K562 (cell line): ENCODE measurements at regions not wholly inside any gene's neighbourhood (a gene's known extent, or its start where the extent isn't known, plus 50 kb on each side); places are given as distances from the start of the nearest gene placed in this dataset.

Experiments used
- ATAC-seq: fragments of 200-7000 bp; cut with Tn5 transposase; 3 replicates; pipeline ENCODE4 v1.9.1; 2020; ENCODE audit warnings: moderate library complexity
- BruUV-seq: library from RNA; stranded (reverse); fragments of 400-500 nt; replicated peaks from 2 replicates; lab custom pipeline; 2021; lab: Mats Ljungman, UMichigan
- CTCF ChIA-PET: fragments of 300-600 bp; formaldehyde crosslinking; extraction: SDS; loops from one replicate; lab custom pipeline; 2021; ENCODE audit warnings: low intra/inter-chr PET ratio; lab: Yijun Ruan, JAX
- POLR2A ChIA-PET: fragments of 300-600, 350-650 bp; sonication (Branson Sonifier 250); formaldehyde crosslinking; extraction: SDS; loops from one replicate; lab custom pipeline; 2021; ENCODE audit warnings: antibody characterized with exemption, inconsistent platforms; lab: Yijun Ruan, JAX
- DNase-seq, 4 experiments: peaks; one replicate each; pipeline versions ENCODE4 v3.0.0 to v3.0.0-alpha.2; 2011 to 2018; ENCODE audit warnings: low spot score in 3 of 4, mixed read lengths in 3 of 4; ENCODE audit errors: extremely low read depth in 1 of 4
- FAIRE-seq: peaks from 2 replicates; lab custom pipeline; 2011; peaks lifted over from hg19 to GRCh38; lab: Jason Lieb, UNC
- H2AFZ ChIP-seq: 2 replicates; pipeline ENCODE4 v1.6.0; 2011; ENCODE audit warnings: low read depth, low read length, control low read depth, inconsistent platforms
- H3K27ac ChIP-seq: fragments of 200-600 bp; 3 replicates; pipeline ENCODE4 v1.8.0; 2011; ENCODE audit warnings: low read depth, mild to moderate bottlenecking, control low read depth, inconsistent platforms, low read length, moderate library complexity, mixed read lengths; ENCODE audit errors: extremely low read depth
- H3K27me3 ChIP-seq, 2 experiments: fragments of 300-600 bp in 1 of 2; 2 replicates in 1 of 2; 3 replicates in 1 of 2; pipeline versions ENCODE4 v1.6.0 to v1.8.0; 2011; ENCODE audit warnings: inconsistent platforms in 2 of 2, low read length in 2 of 2, mild to moderate bottlenecking in 1 of 2, mixed read lengths in 1 of 2, moderate library complexity in 1 of 2; ENCODE audit not compliant: control insufficient read depth in 2 of 2, insufficient read depth in 2 of 2
- H3K36me3 ChIP-seq: fragments of 300-600 bp; 3 replicates; pipeline ENCODE4 v1.8.0; 2011; ENCODE audit warnings: mild to moderate bottlenecking, low read length, inconsistent platforms; ENCODE audit not compliant: control insufficient read depth, insufficient read depth
- H3K4me1 ChIP-seq, 2 experiments: fragments of 200-600 bp in 1 of 2; replicated peaks in 1 of 2; 2 replicates in 1 of 2; 3 replicates in 1 of 2; pipeline versions ENCODE4 v1.5.1 to v1.8.0; 2011; ENCODE audit warnings: inconsistent platforms in 2 of 2, low read length in 2 of 2, mild to moderate bottlenecking in 1 of 2, mixed read lengths in 1 of 2, moderate library complexity in 1 of 2; ENCODE audit not compliant: control insufficient read depth in 2 of 2, insufficient read depth in 2 of 2
- H3K4me2 ChIP-seq: 2 replicates; pipeline ENCODE4 v1.6.1; 2011; ENCODE audit warnings: low read length, control low read depth, inconsistent platforms, mixed read lengths; ENCODE audit not compliant: insufficient read depth
- H3K4me3 ChIP-seq: fragments of 200-600 bp; sonication (generic), shearing (Covaris generic); 2 replicates; pipeline ENCODE4 v1.5.1; 2016; ENCODE audit warnings: control low read depth, inconsistent platforms
- H3K79me2 ChIP-seq: fragments of 200-600 bp; 3 replicates; pipeline ENCODE4 v1.8.0; 2011; ENCODE audit warnings: low read length, inconsistent platforms; ENCODE audit not compliant: control insufficient read depth, insufficient read depth
- H3K9ac ChIP-seq, 2 experiments: 2 replicates each; pipeline versions ENCODE4 v1.6.0 to v1.6.1; 2011; ENCODE audit warnings: low read depth in 2 of 2, low read length in 2 of 2, control low read depth in 1 of 2, inconsistent platforms in 1 of 2, mild to moderate bottlenecking in 1 of 2, mixed read lengths in 1 of 2; ENCODE audit not compliant: insufficient read depth in 1 of 2
- H3K9me1 ChIP-seq: one replicate; pipeline ENCODE4 v1.6.0; 2011; ENCODE audit warnings: inconsistent platforms, mild to moderate bottlenecking, low read length, moderate library complexity; ENCODE audit not compliant: control insufficient read depth, insufficient read depth
- H3K9me3 ChIP-seq: replicated peaks from 2 replicates; pipeline ENCODE4 v1.5.1; 2011; ENCODE audit warnings: low read depth, low read length, inconsistent platforms; ENCODE audit not compliant: control insufficient read depth, insufficient read depth
- H4K20me1 ChIP-seq: replicated peaks from 2 replicates; pipeline ENCODE4 v1.6.1; 2011; ENCODE audit warnings: low read length, inconsistent platforms, mixed read lengths; ENCODE audit not compliant: control insufficient read depth, insufficient read depth
- C11orf30 ChIP-seq: fragments of 450-650 bp; IDR thresholded peaks from 2 replicates; pipeline ENCODE4 v1.6.1; 2016; ENCODE audit warnings: low read depth, mild to moderate bottlenecking
- HNRNPK ChIP-seq: fragments of 200-400 bp; formaldehyde crosslinking; IDR thresholded peaks from one replicate; pipeline ENCODE4 v1.6.1; 2018; ENCODE audit warnings: mild to moderate bottlenecking, low read depth, low read length; ENCODE audit not compliant: poor library complexity, severe bottlenecking
- MAFF ChIP-seq: IDR thresholded peaks from 2 replicates; pipeline ENCODE4 v1.6.1; 2012; ENCODE audit warnings: low read length, improper control_type of control experiment
- MAFG ChIP-seq: fragments of 450-650 bp; conservative IDR thresholded peaks from 2 replicates; pipeline ENCODE4 v1.6.1; 2016; ENCODE audit warnings: missing genetic modification characterization, missing compliant biosample characterization
- RBM15 ChIP-seq: fragments of 200-400 bp; formaldehyde crosslinking; IDR thresholded peaks from 2 replicates; pipeline ENCODE4 v1.6.1; 2018; ENCODE audit warnings: mild to moderate bottlenecking, low read length, moderate library complexity; ENCODE audit not compliant: insufficient read depth
- ZNF274 ChIP-seq: IDR thresholded peaks from 2 replicates; pipeline ENCODE4 v1.6.1; 2011; ENCODE audit warnings: low read depth, mild to moderate bottlenecking, low read length, moderate library complexity, borderline replicate concordance
- ZNF316 ChIP-seq: fragments of 450-650 bp; IDR thresholded peaks from 2 replicates; pipeline ENCODE4 v1.6.1; 2016
- WGBS: fragments of 100-300 bp; shearing (Covaris generic); methylation state at CpG from one replicate; pipeline ENCODE4 v1.1.6; 2016; ENCODE audit warnings: low coverage, mixed read lengths; ENCODE audit not compliant: insufficient coverage; ENCODE audit errors: missing lambda C conversion rate; 5-methylcytosine and 5-hydroxymethylcytosine counted together
- in situ Hi-C: fragments of 300-500 bp; cut with MboI; formaldehyde crosslinking; loops from 4 replicates; pipeline ENCODE4 v1.15.0; 2018; ENCODE audit warnings: inconsistent platforms, mixed read lengths
- intact Hi-C: fragments of 100-400 bp; cut with micrococcal nuclease; formaldehyde crosslinking; loops from 2 replicates; pipeline ENCODE4 v1.14.2; 2022
- TF ChIP-seq, protein P1 (sequence below), 2 experiments: fragments of 450-650 bp in 1 of 2; sonication (generic) in 1 of 2; formaldehyde crosslinking in 1 of 2; IDR thresholded peaks in 1 of 2; conservative IDR thresholded peaks in 1 of 2; 2 replicates each; pipeline versions ENCODE4 v1.6.1 to v1.8.1; 2016 to 2023; ENCODE audit warnings: mild to moderate bottlenecking in 2 of 2, moderate library complexity in 2 of 2, inconsistent platforms in 1 of 2, missing genetic modification reagents in 1 of 2
- TF ChIP-seq, protein P2 (sequence below): fragments of 450-650 bp; formaldehyde crosslinking; IDR thresholded peaks from 2 replicates; pipeline ENCODE4 v1.4.0; 2022; ENCODE audit warnings: missing genetic modification characterization

DNA sequence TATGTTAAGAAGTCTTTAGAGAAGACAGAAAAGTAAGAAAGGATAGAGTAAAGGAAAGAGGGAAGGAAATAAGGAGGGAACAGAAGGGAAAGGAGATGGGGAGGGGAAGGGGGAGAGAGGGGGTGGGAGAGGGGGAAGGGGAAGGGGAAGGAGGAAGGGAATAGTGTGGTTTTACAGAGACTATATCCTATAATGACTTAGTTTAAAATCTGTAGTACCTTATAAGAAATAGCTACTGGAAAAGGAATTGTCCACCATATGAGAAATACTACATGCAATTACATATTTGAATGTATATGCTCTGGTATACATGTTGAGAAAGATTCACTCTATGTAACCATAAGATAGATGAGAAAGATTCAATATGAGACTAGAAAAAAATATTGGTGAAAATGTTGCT, 1042.3 kb downstream of the BRINP3 start:
- no peak for DNase-seq
- Histone ChIP-seq H3K27ac (no peak overlapping the region), H2AFZ (no peak overlapping the region), H3K4me2 (no peak overlapping the region), H3K36me3 (no peaks in the 10 kb centered on the region), H3K9ac (no peak overlapping the region), H4K20me1 (no peaks in the 10 kb centered on the region), H3K9me3 (no peaks in the 10 kb centered on the region), H3K4me1 (no peaks in the 10 kb centered on the region), H3K4me3 (no peak overlapping the region), H3K9me1 (no peaks in the 10 kb centered on the region), H3K79me2 (no peaks in the 10 kb centered on the region), H3K27me3 (no peaks in the 10 kb centered on the region)
- no peak for FAIRE-seq
- POLR2A ChIA-PET, result no interaction called here
- CTCF ChIA-PET, result no interaction called here
- ATAC-seq, result no peak
- in situ Hi-C loops (no loop called here), intact Hi-C loops (no loop called here)
- BruUV-seq, result no TSS peak
- TF ChIP-seq HNRNPK (peak; percentile 82), RBM15 (no peak)

DNA sequence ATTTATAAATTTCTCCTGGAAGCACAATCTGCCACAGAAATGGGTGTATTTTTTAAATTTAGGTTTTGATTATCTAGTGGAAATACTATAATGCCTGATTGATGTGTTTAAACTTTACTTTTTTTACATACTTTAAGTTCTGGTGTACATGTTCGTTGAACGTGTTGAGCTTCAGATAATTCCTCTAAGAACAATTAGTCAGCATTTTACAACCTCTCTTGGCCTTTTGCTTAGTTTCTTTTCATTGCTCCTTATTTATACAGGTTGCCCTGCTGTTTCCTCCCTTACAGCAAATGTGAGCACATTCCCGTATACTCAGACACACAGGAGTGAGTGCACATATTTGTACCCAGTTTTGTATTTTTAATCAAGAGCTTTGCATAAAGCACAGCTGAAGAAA, 1038.9 kb downstream of the BRINP3 start:
- no peak overlapping the region; the same call in 1 of the 2 replicates for H2AFZ ChIP-seq
- TF ChIP-seq, protein P1, sequence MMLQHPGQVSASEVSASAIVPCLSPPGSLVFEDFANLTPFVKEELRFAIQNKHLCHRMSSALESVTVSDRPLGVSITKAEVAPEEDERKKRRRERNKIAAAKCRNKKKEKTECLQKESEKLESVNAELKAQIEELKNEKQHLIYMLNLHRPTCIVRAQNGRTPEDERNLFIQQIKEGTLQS (IDR thresholded peaks at IDR 0.05), result no peak
- TF ChIP-seq, protein P1 (CRISPR knock-in tag; conservative IDR thresholded peaks at IDR 0.05), result no peak
- TF ChIP-seq ZNF274, result no peak
- peak; percentile 54; the same call in 1 of the 2 replicates for TF ChIP-seq MAFG (tag)
- TF ChIP-seq ZNF316, result peak; percentile 82
- TF ChIP-seq MAFF, result peak; percentile 38; the same call in 1 of the 2 replicates
- TF ChIP-seq, protein P2, sequence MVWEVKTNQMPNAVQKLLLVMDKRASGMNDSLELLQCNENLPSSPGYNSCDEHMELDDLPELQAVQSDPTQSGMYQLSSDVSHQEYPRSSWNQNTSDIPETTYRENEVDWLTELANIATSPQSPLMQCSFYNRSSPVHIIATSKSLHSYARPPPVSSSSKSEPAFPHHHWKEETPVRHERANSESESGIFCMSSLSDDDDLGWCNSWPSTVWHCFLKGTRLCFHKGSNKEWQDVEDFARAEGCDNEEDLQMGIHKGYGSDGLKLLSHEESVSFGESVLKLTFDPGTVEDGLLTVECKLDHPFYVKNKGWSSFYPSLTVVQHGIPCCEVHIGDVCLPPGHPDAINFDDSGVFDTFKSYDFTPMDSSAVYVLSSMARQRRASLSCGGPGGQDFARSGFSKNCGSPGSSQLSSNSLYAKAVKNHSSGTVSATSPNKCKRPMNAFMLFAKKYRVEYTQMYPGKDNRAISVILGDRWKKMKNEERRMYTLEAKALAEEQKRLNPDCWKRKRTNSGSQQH (CRISPR knock-in tag), result no peak
- TF ChIP-seq C11orf30, result peak; percentile 78
- no peaks in the 10 kb centered on the region for H3K36me3 ChIP-seq
- no peaks in the 10 kb centered on the region for H3K4me1 ChIP-seq
- H3K27me3 ChIP-seq, result no peaks in the 10 kb centered on the region
- ChIA-PET CTCF (no interaction called here), POLR2A (no interaction called here)
- no peak overlapping the region for H3K27ac ChIP-seq
- no peaks in the 10 kb centered on the region for H4K20me1 ChIP-seq
- H3K9ac ChIP-seq, result no peak overlapping the region
- no peaks in the 10 kb centered on the region for H3K9me1 ChIP-seq
- FAIRE-seq, result no peak
- no peak overlapping the region for H3K4me3 ChIP-seq
- no TSS peak for BruUV-seq
- H3K79me2 ChIP-seq, result no peaks in the 10 kb centered on the region
- no peak for DNase-seq
- intact Hi-C loops (no loop called here), in situ Hi-C loops (no loop called here)
- no peak overlapping the region for H3K4me2 ChIP-seq
- no peak for ATAC-seq
- WGBS, result 2% methylated on average over 3 of the region's 3 CpGs
- H3K9me3 ChIP-seq, result no peaks in the 10 kb centered on the region
